ENCODE measurements at regions not wholly inside any gene's neighbourhood (a gene's known extent, or its start where the extent isn't known, plus 50 kb on each side); places are given as distances from the start of the nearest gene placed in this dataset.

- no peak for DNase-seq
- H3K36me3 ChIP-seq: no peaks in the 10 kb centered on the region
- no peaks in the 10 kb centered on the region for H3K27me3 ChIP-seq (replicated peaks in 1 of 7)
- TF ChIP-seq CTCF (IDR thresholded peaks at IDR 0.05 in 8 of 11, conservative IDR thresholded peaks at IDR 0.05 in 3 of 11): no peak
- no peak for TF ChIP-seq POLR2AphosphoS5 (IDR thresholded peaks at IDR 0.05)
- no peak for TF ChIP-seq POLR2A (IDR thresholded peaks at IDR 0.05)
- intact Hi-C loops (cut with DNase I; ENCODE audit: low total_unique reads): no loop called here
- no peaks in the 10 kb centered on the region for H3K4me1 ChIP-seq
- H3K4me3 ChIP-seq: no peak overlapping the region
- no peaks in the 10 kb centered on the region for H3K9me3 ChIP-seq
- WGBS, 5 donors: 64 to 71% (median 65%) methylated on average over 6 of the region's 6 CpGs
- H3K27ac ChIP-seq: no peak overlapping the region
Observed at GRCh38 chr12:16949871-16950667, 344.1 kb upstream of the LMO3 start.

GRCh38 chr12:16949371-16949770 lies 343.4 kb upstream of the LMO3 start:
- 61 to 76% (median 67%) methylated on average over 3 of the region's 3 CpGs for WGBS, 5 donors
- Histone ChIP-seq H3K27ac (no peak overlapping the region), H3K4me3 (no peak overlapping the region), H3K27me3 (replicated peaks in 1 of 7) (no peaks in the 10 kb centered on the region), H3K9me3 (no peaks in the 10 kb centered on the region), H3K4me1 (no peaks in the 10 kb centered on the region), H3K36me3 (no peaks in the 10 kb centered on the region)
- DNase-seq: no peak
- TF ChIP-seq POLR2A (IDR thresholded peaks at IDR 0.05) (no peak), CTCF (IDR thresholded peaks at IDR 0.05 in 8 of 11, conservative IDR thresholded peaks at IDR 0.05 in 3 of 11) (no peak), POLR2AphosphoS5 (IDR thresholded peaks at IDR 0.05) (no peak)
- intact Hi-C loops (cut with DNase I; ENCODE audit: low total_unique reads): no loop called here

GRCh38 chr12:16946704-16947103 lies 340.7 kb upstream of the LMO3 start:
- intact Hi-C loops (cut with DNase I; ENCODE audit: low total_unique reads): no loop called here
- Histone ChIP-seq H3K4me3 (no peak overlapping the region), H3K27me3 (replicated peaks in 1 of 7) (no peaks in the 10 kb centered on the region)

More at GRCh38 chr12:16946704-16947103, 340.7 kb upstream of the LMO3 start:
- no peak for TF ChIP-seq CTCF (IDR thresholded peaks at IDR 0.05 in 8 of 11, conservative IDR thresholded peaks at IDR 0.05 in 3 of 11)
- TF ChIP-seq POLR2AphosphoS5 (IDR thresholded peaks at IDR 0.05): no peak
- TF ChIP-seq POLR2A (IDR thresholded peaks at IDR 0.05): no peak
- H3K27ac ChIP-seq: no peak overlapping the region
- H3K36me3 ChIP-seq: no peaks in the 10 kb centered on the region
- H3K9me3 ChIP-seq: no peaks in the 10 kb centered on the region
- no peaks in the 10 kb centered on the region for H3K4me1 ChIP-seq
- no peak for DNase-seq

All from spleen (tissue), 11 donors.